ENCODE measurements at regions not wholly inside any gene's neighbourhood (a gene's known extent, or its start where the extent isn't known, plus 50 kb on each side); places are given as distances from the start of the nearest gene placed in this dataset.
A peak's percentile ranks its signal among the peaks of the same experiment; 100 is the strongest.
"Not testable (repeated sequence)": the region's sequence is repeated elsewhere in the genome, so short reads cannot be mapped to it uniquely, and the experiment has no call there.

DNA sequence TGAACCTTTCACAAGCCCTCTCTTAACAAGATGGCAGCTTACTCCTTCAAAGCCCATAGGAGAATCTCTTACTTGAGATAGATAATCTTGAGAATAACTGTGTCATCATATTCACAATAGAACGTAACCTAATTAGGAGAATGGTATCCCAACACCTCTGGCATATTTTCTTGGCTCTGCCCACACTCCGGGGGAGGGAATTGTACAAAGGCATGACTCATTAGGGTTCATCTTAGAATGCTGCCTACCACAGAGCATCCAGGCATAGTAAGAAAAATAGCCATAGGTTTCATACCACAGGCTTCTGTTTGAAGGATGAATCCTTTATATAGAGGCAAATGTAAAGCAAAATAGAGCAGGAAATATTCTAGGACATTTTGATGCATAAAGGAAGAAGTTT, 1100.6 kb upstream of the CITED2 start:
- DNase-seq = peak; percentile 78

DNA sequence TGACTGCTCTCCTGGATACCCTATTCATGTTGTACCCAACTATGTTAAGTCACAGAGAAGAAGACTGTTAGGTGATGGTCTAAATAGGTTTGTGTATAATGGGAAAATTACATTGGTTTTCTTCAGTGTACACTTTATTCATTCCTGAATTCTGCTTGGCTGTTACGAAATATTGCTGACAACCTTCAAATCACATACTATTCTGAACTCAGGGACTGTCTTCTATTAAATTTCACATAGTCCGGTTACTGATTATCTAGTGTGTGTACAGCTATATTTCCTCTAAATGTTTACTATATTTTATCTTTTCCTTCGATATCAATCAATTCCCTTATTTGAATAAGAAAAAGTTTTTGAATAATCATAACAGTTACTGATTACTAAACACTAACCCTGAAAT, 1090.3 kb upstream of the CITED2 start:
- DNase-seq = no peak

DNA sequence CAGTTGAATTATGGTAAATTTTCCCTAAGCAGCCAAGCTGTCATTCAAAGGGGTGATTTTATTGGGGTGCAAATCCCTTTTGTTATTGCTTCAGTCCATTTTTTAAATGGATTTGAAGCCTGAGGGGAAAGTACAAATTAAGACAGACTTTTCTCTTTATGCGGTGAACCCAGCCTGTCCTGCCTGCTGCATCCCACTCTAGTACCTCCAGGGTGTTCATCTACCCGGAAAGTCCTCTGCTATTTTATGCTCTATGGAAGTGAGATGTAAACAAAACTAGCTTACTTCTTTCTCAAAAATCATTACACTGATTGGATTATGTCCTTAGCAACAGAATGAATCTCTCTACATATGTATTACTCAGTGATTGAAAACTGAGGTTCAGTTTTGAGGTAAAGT, 1088.9 kb upstream of the CITED2 start:
- no peak for DNase-seq

- peak; percentile 81 for DNase-seq
Measured at GRCh38 chr6:140462453-140463311, 1088.2 kb upstream of the CITED2 start.

DNA sequence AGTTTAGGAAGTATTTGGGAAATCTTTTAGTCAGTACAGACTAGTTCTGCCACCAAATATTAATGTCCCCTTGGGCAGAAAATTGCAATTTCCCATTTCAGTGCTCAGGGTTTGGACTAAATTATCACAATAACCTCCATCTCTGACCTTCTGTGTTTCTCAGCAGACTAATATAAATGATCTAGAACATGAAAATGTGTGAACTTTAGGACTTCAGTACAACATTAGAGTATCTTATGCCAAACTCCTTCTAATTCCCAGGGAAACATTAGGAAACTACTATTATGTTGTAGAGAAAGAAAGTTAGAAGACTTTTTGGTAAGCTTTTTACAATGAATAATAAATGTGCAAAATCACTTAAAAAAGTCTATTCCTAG, 1087.6 kb upstream of the CITED2 start:
- DNase-seq = no peak

DNA sequence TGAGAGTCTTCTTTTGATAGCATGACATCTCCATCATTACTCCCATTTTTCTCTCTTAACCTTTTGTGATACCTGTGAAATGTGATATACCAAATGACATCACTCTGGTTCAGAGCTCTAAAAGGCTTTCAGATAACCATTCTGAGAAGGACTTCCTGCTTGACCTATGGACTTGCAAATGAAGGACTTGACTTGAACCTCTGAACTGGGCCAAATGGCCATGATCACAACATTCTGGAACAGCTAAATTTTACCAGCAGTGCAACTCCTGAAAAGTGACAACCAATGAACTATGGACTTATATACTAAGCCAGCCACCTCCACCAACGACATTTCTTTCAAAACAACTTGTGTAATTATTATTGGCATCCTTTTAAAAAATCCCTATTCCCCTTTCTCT, 1085.8 kb upstream of the CITED2 start:
- DNase-seq = no peak

DNA sequence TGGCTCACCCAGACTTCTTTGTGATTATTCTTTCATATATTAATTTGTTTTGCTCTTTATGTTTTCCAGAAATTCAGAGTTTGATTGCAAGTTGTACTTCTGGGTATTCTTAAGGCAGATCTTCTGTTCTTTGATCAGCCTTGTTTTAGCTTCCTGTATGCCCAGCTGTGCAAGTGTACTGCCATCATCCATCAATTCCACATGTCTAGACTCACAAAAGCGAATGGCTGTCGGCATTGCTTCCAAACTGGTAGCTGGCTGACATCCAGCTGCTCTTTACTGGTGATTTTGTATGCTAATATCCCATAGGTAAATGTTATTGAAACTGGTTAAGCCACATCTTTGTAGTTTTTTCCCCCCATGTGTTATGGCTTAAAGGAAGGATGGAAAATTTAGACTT, 1084.8 kb upstream of the CITED2 start:
- DNase-seq = no peak

DNA sequence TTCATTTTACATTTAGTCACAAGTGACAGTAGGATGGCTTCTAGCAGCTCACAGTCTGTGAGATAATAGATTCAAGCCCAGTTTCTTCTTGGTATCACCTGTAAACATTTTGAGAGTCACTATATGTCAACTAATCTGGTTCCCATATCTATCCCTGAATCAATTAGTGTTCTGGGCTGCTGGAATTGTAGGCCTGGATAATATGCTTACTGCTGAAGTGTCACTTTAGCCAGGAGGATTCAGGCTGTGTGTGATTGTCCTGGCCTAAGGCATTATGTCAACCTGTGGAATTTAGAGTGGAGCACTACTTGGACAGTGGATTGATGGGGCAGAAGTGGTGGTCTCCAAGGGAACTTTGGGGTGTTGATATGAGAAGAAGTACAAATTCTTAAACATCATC, 1071.8 kb upstream of the CITED2 start:
- peak; percentile 24 for DNase-seq

DNA sequence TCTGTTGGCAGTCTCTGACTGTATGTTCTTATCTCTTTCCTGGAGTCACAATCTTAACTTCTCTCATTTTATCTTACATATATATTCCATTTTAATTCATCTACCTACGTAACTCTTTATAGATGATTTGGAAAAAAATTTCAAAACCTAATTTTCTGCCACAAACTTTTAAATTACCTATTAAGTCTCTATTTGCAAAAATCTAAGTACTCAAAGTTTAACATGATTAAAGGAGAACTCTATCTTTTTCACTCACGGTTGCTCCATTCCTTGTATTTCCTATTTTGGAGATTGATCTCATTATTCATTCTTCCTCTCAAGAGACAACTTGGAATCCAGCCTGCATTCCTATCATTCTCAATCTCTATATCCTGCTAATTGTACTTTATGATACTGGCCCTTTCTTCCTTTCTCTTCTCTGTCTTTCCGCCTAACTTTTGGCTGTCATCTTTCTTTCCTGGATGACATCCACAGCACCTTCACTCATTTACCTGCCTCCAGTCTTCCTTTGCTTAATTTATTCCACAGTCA, 1071.1 kb upstream of the CITED2 start:
- peak; percentile 72 for DNase-seq

GRCh38 chr6:140443112-140443511, 1068.7 kb upstream of the CITED2 start:
- not testable (repeated sequence) for DNase-seq

DNA sequence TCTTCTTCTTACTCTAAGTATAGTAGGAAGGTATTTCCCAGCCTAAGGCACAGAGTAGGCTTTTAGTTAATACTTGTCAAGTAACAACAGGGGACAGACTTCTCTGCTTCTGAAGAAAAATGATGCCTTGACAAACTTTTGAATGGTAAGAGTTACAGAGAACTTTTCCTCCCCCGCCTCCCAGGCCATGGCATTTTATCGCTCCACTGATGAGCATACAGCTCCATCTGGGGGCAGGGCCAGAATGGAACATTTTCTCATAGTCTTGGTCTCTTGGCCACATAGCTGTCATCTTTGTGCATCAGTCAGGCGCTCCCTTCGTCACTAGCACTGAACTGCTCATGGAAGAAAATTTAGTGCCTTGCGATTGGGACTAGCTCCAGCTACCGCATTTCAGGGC, 1066.8 kb upstream of the CITED2 start:
- peak; percentile 89 for DNase-seq

DNA sequence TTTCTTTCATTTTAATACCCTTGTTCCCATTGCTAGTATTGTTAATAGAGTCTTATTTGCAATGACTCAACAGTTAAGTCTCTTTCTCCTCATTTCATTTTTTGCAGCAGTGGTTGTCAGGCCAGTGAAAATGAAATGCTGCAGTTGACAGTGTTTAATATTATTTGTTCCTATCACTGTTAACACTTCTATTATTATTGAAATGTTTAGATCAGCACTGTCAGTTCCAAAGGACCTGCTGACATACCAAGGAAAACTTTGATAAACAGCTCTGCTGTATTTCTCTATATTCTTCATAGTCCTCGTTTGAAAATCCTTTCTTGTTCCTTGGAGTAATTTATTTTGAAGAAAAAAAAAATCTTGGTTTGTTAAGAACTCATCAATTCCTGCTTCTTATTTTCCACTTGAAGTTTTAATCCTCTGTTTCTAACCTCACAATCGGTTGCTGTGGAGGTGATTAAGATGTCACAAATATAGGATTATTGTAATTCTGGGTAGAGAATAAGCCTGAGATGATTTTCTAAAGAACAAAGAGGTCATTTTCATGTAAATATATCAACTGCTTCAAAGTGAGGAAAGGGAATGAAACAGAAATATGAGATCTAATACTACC, 1065.9 kb upstream of the CITED2 start:
- no peak for DNase-seq

- peak; percentile 17 for DNase-seq
Measured at GRCh38 chr6:140438346-140438735, 1063.9 kb upstream of the CITED2 start.

DNA sequence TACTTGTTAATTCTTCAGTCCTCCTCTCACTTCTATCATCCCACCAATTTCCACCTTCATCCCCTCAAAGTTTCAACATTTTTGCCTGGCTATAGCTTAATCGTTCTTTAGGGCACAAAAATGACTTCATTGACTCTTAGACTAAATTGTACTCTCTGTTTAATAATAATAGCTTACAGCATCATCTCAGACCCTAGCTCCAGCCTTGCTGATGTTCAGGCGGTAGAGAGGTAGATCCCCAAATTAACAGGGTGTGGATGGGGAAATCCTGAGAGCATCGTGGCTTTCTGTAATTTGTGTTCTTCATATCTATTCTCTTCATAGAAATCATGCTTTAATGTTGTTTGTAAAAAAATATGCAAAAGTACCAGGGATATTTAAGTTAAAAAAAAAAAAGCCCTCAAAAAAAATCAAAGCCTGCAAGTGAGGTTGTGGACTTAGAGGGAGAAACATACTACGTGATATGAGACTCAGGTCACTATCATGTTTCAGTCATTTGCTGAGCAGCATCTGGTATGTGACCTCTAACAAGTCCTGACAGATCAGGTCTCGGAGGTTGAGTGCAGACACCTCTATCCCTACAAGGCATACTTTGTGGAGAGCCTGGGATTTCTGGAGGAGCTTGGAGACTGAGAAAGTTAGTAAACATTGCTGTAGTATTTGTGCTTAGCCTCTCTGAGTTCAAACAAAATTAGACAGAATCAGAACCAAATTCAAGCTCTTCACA, 1063.3 kb upstream of the CITED2 start:
- DNase-seq = no peak

DNA sequence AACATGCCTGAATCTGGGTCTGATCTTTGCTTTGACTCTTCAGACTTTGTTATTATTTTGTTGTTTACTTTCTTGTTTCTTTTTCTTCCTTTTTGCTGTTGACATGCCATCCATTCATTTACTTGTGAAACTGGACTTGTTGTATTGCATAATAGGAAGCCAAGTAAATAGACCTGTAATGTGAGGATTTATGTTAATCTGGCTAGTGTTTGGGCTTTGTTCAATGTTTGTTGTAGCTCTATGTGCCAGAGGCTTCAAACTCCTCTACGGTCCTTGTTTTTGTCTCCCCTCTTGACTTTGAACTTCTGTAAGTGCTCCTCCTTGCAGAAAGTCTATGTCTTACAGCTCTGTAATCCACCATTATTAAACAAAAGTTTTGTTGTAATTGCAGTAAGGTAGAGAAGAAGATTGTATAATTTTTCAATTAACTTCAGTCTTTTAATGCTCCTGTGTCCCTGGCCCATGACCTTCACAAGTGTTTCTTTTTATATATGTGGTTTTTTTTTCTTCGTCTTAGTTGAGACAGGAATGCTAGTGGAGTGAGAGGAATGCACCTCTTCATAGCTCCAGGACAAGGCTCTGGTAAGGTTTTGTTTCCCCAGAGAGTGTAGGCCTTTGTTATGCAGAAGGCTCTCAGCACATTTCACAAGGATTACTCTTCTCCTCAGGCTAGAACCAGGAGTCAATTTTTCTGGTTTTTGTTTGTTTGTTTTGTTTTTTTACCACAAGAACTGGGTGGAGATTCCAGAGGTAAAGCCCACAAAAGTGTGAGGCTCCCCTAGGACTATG, 1061.8 kb upstream of the CITED2 start:
- peak; percentile 18 for DNase-seq

DNA sequence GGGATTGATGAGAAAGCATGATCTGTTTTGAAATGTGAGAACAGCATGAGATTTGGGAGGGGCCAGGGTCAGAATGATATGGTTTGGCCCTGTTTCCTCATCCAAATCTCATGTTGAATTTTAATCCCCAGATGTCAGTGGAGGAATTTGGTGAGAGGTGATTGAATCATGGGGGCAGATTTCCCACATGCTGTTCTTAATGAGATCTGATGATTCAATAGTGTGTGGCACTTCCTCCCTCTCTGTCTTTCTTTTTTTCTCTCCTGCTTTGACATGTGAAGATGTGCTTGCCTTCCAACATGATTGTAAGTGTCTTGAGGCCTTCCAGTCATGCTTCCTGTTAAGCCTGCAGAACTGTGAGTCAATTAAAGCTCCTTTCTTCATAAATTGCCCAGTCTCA, 1060.3 kb upstream of the CITED2 start:
- DNase-seq = no peak

DNA sequence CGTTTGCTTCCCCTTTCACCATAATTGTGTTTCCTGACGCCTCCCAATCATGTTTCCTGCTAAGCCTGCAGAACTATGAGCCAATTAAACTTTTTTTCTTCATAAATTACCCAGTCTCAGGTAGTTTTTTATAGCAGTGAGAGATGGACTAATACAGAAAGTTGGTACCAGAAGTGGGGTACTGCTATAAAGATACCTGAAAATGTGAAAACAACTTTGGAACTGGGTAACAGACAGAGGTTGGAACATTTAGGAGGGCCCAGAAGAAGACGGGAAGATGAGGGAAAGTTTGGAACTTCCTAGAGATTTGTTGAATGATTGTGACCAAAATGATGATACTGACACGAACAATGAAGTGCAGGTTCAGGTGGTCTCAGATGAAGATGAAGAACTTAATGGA, 1058.6 kb upstream of the CITED2 start:
- no peak for DNase-seq

DNA sequence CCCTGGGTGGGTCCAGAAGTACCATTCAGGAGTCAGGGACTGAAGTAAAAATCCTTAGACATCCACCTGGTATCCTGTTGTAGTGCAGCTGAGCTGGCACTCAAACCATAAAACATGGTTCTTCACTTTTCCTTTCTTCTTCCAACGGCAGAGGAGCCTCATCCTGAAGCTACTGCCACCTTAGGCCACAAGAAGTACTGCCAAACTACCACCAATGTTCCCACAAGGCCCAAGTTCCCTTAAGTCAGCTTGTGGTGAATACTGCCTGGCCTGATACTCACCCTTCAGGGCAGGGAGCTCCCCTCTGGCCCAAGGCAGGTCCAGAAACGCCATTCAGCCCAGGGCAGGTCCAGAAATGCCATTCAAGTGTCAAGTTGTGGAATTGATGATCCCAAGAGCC, 1053.4 kb upstream of the CITED2 start:
- DNase-seq = no peak

DNA sequence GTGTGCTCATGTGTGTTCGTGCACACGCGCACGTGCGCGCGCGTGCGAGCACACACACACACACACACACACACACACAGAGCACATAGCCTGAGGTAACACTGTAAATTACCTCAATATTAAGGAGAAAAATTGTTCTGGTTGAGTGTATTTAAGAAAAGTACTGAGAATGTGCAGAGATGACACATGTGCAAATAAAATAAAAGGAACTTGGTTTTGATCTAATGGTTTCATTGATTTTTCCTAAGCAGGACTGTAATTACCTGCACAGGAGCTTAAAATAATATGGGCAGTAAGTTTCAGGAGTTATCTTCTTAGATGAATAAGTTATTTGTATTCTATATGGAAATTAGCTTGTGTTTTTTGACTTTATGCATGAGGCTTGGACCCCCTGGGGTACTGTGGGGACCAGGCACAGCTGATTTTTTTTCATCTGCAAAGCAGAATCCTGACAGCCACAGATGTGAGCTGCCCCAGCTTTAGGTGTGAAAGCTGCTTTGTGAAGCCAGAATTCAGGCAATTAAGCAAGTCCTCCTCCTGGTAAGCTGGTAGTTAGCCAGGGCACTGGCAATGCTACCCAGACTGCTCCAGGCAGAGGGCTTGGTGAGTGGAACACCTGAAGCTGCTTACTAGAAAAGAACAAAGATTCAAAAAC, 1040.6 kb upstream of the CITED2 start:
- DNase-seq = no peak

DNA sequence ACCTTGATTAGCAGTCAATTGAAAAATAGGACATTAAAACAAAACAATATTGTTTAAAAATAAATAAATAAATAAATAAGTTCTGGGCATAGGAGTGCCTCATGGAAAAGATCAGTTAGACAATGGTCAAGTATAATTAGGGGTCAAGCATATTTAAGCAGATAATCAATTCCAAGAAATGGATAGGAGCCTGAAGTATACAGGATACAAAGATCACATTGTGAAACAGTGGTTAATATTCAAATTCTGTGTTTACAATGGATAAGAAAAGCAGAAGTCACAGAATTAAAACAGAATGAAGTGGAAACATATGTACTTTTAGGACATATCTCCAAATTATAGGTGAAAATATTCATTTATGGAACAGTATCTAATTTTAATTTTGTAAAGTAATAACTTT, 1028.6 kb upstream of the CITED2 start:
- no peak for DNase-seq

- peak; percentile 62 for DNase-seq
Measured at GRCh38 chr6:140401761-140402160, 1027.3 kb upstream of the CITED2 start.

DNA sequence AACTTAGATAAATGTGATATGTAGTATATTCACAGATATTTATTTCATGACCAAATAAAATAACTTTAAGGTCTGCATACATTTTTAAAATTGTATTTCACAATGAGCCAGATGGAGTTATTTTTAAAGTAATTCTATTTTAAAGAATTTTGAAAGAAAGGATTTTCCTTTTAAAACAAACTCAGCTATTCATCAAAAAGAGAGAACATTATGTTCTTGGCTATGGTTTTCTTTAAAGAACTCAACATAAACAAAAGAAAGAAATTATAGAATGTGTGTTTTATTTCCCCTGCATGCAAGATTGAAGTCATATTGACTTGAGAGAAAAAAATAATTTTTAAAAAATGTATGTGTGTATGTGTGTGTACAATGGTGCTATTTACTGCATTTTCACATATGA, 1023.6 kb upstream of the CITED2 start:
- DNase-seq = no peak
